ENCODE measurements at regions not wholly inside any gene's neighbourhood (a gene's known extent, or its start where the extent isn't known, plus 50 kb on each side); places are given as distances from the start of the nearest gene placed in this dataset.

- DNase-seq: no peak
Measured at GRCh38 chr3:13134166-13134878, 61.1 kb upstream of the IQSEC1 start.

- no peak for DNase-seq
Measured at GRCh38 chr3:13133471-13133981, 60.3 kb upstream of the IQSEC1 start.

GRCh38 chr3:13132731-13133410 is 59.6 kb upstream of the IQSEC1 start:
- DNase-seq: no peak

- no peak for DNase-seq
Measured at GRCh38 chr3:13132281-13132680, 59.1 kb upstream of the IQSEC1 start.

GRCh38 chr3:13130464-13131193 is 57.4 kb upstream of the IQSEC1 start:
- no peak for DNase-seq

- no peak for DNase-seq
Measured at GRCh38 chr3:13125092-13126015, 52.1 kb upstream of the IQSEC1 start.

- DNase-seq: no peak
Measured at GRCh38 chr3:13124631-13125030, 51.4 kb upstream of the IQSEC1 start.

- no peak for DNase-seq
Measured at GRCh38 chr3:13123765-13124164, 50.5 kb upstream of the IQSEC1 start.

GRCh38 chr3:13123013-13123654 is 49.9 kb upstream of the IQSEC1 start:
- DNase-seq: no peak

Measured in CD4-positive, alpha-beta T cell treated with Interleukin-6 for 4 hours (primary cell).